CD14-positive monocyte (primary cell): ENCODE measurements at regions not wholly inside any gene's neighbourhood (a gene's known extent, or its start where the extent isn't known, plus 50 kb on each side); places are given as distances from the start of the nearest gene placed in this dataset.

Experiments used
- DNase-seq, 3 donors: peaks; one replicate each; pipeline ENCODE4 v3.0.0-alpha.2; 2011 to 2022
- H2AFZ ChIP-seq: 2 replicates; pipeline ENCODE4 v1.6.0; 2012; ENCODE audit warnings: mild to moderate bottlenecking, low read depth, low read length, inconsistent platforms; ENCODE audit not compliant: insufficient read depth, poor library complexity, severe bottlenecking
- H3K27ac ChIP-seq, 2 donors: 1 replicate in 1 of 2; 2 replicates in 1 of 2; pipeline ENCODE4 v1.5.1; 2012 to 2013; ENCODE audit warnings: low read length in 2 of 2, control low read depth in 1 of 2, inconsistent platforms in 1 of 2, low read depth in 1 of 2, mild to moderate bottlenecking in 1 of 2
- H3K27me3 ChIP-seq, 2 donors: one replicate each; pipeline versions ENCODE4 v1.6.0 to v1.6.1; 2011 to 2013; ENCODE audit warnings: low read length in 2 of 2; ENCODE audit not compliant: control insufficient read depth in 2 of 2, insufficient read depth in 2 of 2
- H3K36me3 ChIP-seq, 2 donors: replicated peaks in 1 of 2; 1 replicate in 1 of 2; 2 replicates in 1 of 2; pipeline versions ENCODE4 v1.5.1 to v1.6.1; 2012 to 2013; ENCODE audit warnings: low read length in 2 of 2, control low read depth in 1 of 2, inconsistent platforms in 1 of 2, mild to moderate bottlenecking in 1 of 2; ENCODE audit not compliant: insufficient read depth in 2 of 2, control insufficient read depth in 1 of 2
- H3K4me1 ChIP-seq, 2 donors: 1 replicate in 1 of 2; 2 replicates in 1 of 2; pipeline versions ENCODE4 v1.5.1 to v1.6.1; 2012 to 2013; ENCODE audit warnings: low read length in 2 of 2, control low read depth in 1 of 2, inconsistent platforms in 1 of 2, mild to moderate bottlenecking in 1 of 2, moderate library complexity in 1 of 2; ENCODE audit not compliant: insufficient read depth in 2 of 2, control insufficient read depth in 1 of 2
- H3K4me2 ChIP-seq: replicated peaks from 2 replicates; pipeline ENCODE3; 2012; ENCODE audit warnings: low read length, moderate library complexity, mild to moderate bottlenecking; ENCODE audit not compliant: poor library complexity, severe bottlenecking; ENCODE audit errors: extremely low read depth
- H3K4me3 ChIP-seq, 3 experiments: fragments of 200-600 bp in 1 of 3; sonication (generic) in 1 of 3; replicated peaks in 1 of 3; 1 replicate in 2 of 3; 2 replicates in 1 of 3; pipeline ENCODE4 v1.5.1; 2011 to 2013; ENCODE audit warnings: low read length in 3 of 3, mild to moderate bottlenecking in 3 of 3, control low read depth in 2 of 3, low read depth in 2 of 3, inconsistent platforms in 1 of 3, moderate library complexity in 1 of 3
- H3K79me2 ChIP-seq: 2 replicates; pipeline ENCODE4 v1.6.0; 2012; ENCODE audit warnings: mild to moderate bottlenecking, control low read depth, inconsistent platforms, low read length, moderate library complexity; ENCODE audit not compliant: insufficient read depth
- H3K9ac ChIP-seq: 2 replicates; pipeline ENCODE4 v1.6.0; 2017; ENCODE audit warnings: low read length, mild to moderate bottlenecking; ENCODE audit not compliant: insufficient read depth, poor library complexity, severe bottlenecking
- H3K9me3 ChIP-seq, 2 donors: replicated peaks in 1 of 2; 1 replicate in 1 of 2; 2 replicates in 1 of 2; pipeline versions ENCODE4 v1.5.1 to v1.6.1; 2012 to 2013; ENCODE audit warnings: low read length in 2 of 2, control low read depth in 1 of 2; ENCODE audit not compliant: control insufficient read depth in 1 of 2, insufficient read depth in 1 of 2
- H4K20me1 ChIP-seq: 2 replicates; pipeline ENCODE4 v1.6.0; 2012; ENCODE audit warnings: mild to moderate bottlenecking, low read length, control low read depth, moderate library complexity; ENCODE audit not compliant: insufficient read depth
- H3K27ac Mint-ChIP-seq, 7 donors: one replicate each; pipeline ENCODE4 v1.8.0; 2020; ENCODE audit warnings: mild to moderate bottlenecking in 7 of 7, mixed read lengths in 7 of 7, moderate library complexity in 6 of 7, inconsistent platforms in 2 of 7
- H3K27me3 Mint-ChIP-seq, 3 donors: one replicate each; pipeline ENCODE4 v1.8.0; 2021 to 2022; ENCODE audit warnings: low read depth in 3 of 3, mild to moderate bottlenecking in 3 of 3, mixed read lengths in 3 of 3, moderate library complexity in 3 of 3, inconsistent platforms in 1 of 3
- H3K36me3 Mint-ChIP-seq, 2 donors: one replicate each; pipeline ENCODE4 v1.8.0; 2020; ENCODE audit warnings: mixed read lengths in 2 of 2, inconsistent platforms in 1 of 2, mild to moderate bottlenecking in 1 of 2
- H3K4me1 Mint-ChIP-seq: one replicate; pipeline ENCODE4 v1.8.0; 2020; ENCODE audit warnings: mild to moderate bottlenecking, mixed read lengths
- H3K4me3 Mint-ChIP-seq, 2 donors: one replicate each; pipeline ENCODE4 v1.8.0; 2020; ENCODE audit warnings: mild to moderate bottlenecking in 2 of 2, mixed read lengths in 2 of 2, moderate library complexity in 1 of 2
- H3K9me3 Mint-ChIP-seq, 7 donors: one replicate each; pipeline ENCODE4 v1.8.0; 2020 to 2022; ENCODE audit warnings: mixed read lengths in 7 of 7, mild to moderate bottlenecking in 6 of 7, moderate library complexity in 6 of 7, inconsistent platforms in 2 of 7
- CTCF ChIP-seq: fragments of 200-600 bp; IDR thresholded peaks from one replicate; pipeline ENCODE4 v1.8.0; 2022; ENCODE audit warnings: antibody characterized with exemption, mild to moderate bottlenecking
- WGBS: methylation state at CpG from one replicate; pipeline ENCODE4 v1.1.5; 2013; ENCODE audit warnings: missing lambda C conversion rate; ENCODE audit not compliant: insufficient coverage; 5-methylcytosine and 5-hydroxymethylcytosine counted together
- intact Hi-C, 2 donors: fragments of 100-400 bp; cut with micrococcal nuclease; formaldehyde crosslinking; loops; one replicate each; pipeline versions ENCODE4 v1.15.0 to v1.15.1; 2023

- Mint-ChIP-seq H3K27ac (no peak overlapping the region), H3K27me3 (no peaks in the 10 kb centered on the region), H3K4me3 (no peak overlapping the region), H3K4me1 (no peaks in the 10 kb centered on the region), H3K9me3 (peaks cover 0 to 7% (median 2%) of the 10 kb centered on the region in 7 donors), H3K36me3 (no peaks in the 10 kb centered on the region)
- TF ChIP-seq CTCF: no peak
- WGBS: no CpG with 5 or more reads among the region's 1 CpG
- H3K36me3 ChIP-seq: no peaks in the 10 kb centered on the region
- H3K79me2 ChIP-seq: no peaks in the 10 kb centered on the region
- no peaks in the 10 kb centered on the region for H4K20me1 ChIP-seq
- H3K9me3 ChIP-seq: peaks cover 0 to 6% of the 10 kb centered on the region in 2 donors
- H2AFZ ChIP-seq: no peak overlapping the region
- H3K4me2 ChIP-seq: no peak overlapping the region
- no peak overlapping the region for H3K4me3 ChIP-seq
- DNase-seq: no peak
- no peaks in the 10 kb centered on the region for H3K4me1 ChIP-seq
- H3K27me3 ChIP-seq: no peaks in the 10 kb centered on the region
- H3K27ac ChIP-seq: no peak overlapping the region
- intact Hi-C loops: no loop called here
- H3K9ac ChIP-seq: no peak overlapping the region
Measured at GRCh38 chr5:28855626-28856025, 1817.2 kb upstream of the CDH9 start.

GRCh38 chr5:28850320-28850921 lies 1812.0 kb upstream of the CDH9 start:
- Histone ChIP-seq H3K79me2 (no peaks in the 10 kb centered on the region), H4K20me1 (no peaks in the 10 kb centered on the region), H3K27ac (no peak overlapping the region), H3K9ac (no peak overlapping the region), H2AFZ (no peak overlapping the region), H3K4me1 (no peaks in the 10 kb centered on the region), H3K4me2 (no peak overlapping the region), H3K9me3 (peaks cover 6 to 12% of the 10 kb centered on the region in 2 donors), H3K4me3 (no peak overlapping the region), H3K27me3 (no peaks in the 10 kb centered on the region), H3K36me3 (no peaks in the 10 kb centered on the region)
- Mint-ChIP-seq H3K27me3 (peaks cover 0 to 1% (median 0%) of the 10 kb centered on the region in 3 donors), H3K27ac (no peak overlapping the region), H3K36me3 (no peaks in the 10 kb centered on the region), H3K4me3 (no peak overlapping the region), H3K9me3 (peaks cover 0 to 10% (median 4%) of the 10 kb centered on the region in 7 donors), H3K4me1 (no peaks in the 10 kb centered on the region)
- TF ChIP-seq CTCF: no peak
- intact Hi-C loops: no loop called here
- no peak for DNase-seq
- 91% methylated on average over 13 of the region's 13 CpGs for WGBS
